Calu3 (cell line): ENCODE measurements at regions not wholly inside any gene's neighbourhood (a gene's known extent, or its start where the extent isn't known, plus 50 kb on each side); places are given as distances from the start of the nearest gene placed in this dataset.

ENCODE experiments used
- BruUV-seq: library from RNA; stranded (reverse); fragments of 400-500 nt; replicated peaks from 2 replicates; lab custom pipeline; 2021; lab: Mats Ljungman, UMichigan
- CTCF ChIA-PET: fragments of 300-600 bp; sonication (Branson Sonifier 250); formaldehyde crosslinking; loops from one replicate; lab custom pipeline; 2022; ENCODE audit warnings: antibody characterized with exemption; lab: Charles Lee
- DNase-seq: peaks from one replicate; pipeline ENCODE4 v3.0.0; 2022
- H3K27ac Mint-ChIP-seq: one replicate; pipeline ENCODE4 v1.8.0; 2022; ENCODE audit warnings: mixed read lengths; ENCODE audit not compliant: unreplicated experiment
- H3K27me3 Mint-ChIP-seq: one replicate; pipeline ENCODE4 v1.8.0; 2022; ENCODE audit warnings: mixed read lengths; ENCODE audit not compliant: unreplicated experiment
- H3K36me3 Mint-ChIP-seq: one replicate; pipeline ENCODE4 v1.8.0; 2022; ENCODE audit warnings: mild to moderate bottlenecking, moderate library complexity, mixed read lengths; ENCODE audit not compliant: insufficient read depth, unreplicated experiment
- H3K4me1 Mint-ChIP-seq: one replicate; pipeline ENCODE4 v1.8.0; 2022; ENCODE audit warnings: mild to moderate bottlenecking, low read depth, mixed read lengths; ENCODE audit not compliant: unreplicated experiment
- H3K4me3 Mint-ChIP-seq: one replicate; pipeline ENCODE4 v1.8.0; 2022; ENCODE audit warnings: mild to moderate bottlenecking, low read depth, moderate library complexity, mixed read lengths; ENCODE audit not compliant: unreplicated experiment
- H3K9me3 Mint-ChIP-seq: one replicate; pipeline ENCODE4 v1.8.0; 2022; ENCODE audit warnings: low read depth, mixed read lengths; ENCODE audit not compliant: unreplicated experiment
- intact Hi-C: fragments of 100-400 bp; cut with micrococcal nuclease; formaldehyde crosslinking; loops from one replicate; pipeline ENCODE4 v1.10.0; 2022; ENCODE audit not compliant: unreplicated experiment
- TF ChIP-seq, protein P1 (sequence below): fragments of 200-600 bp; IDR thresholded peaks from one replicate; pipeline ENCODE4 v1.8.0; 2022; ENCODE audit warnings: antibody characterized with exemption; ENCODE audit not compliant: unreplicated experiment

DNA sequence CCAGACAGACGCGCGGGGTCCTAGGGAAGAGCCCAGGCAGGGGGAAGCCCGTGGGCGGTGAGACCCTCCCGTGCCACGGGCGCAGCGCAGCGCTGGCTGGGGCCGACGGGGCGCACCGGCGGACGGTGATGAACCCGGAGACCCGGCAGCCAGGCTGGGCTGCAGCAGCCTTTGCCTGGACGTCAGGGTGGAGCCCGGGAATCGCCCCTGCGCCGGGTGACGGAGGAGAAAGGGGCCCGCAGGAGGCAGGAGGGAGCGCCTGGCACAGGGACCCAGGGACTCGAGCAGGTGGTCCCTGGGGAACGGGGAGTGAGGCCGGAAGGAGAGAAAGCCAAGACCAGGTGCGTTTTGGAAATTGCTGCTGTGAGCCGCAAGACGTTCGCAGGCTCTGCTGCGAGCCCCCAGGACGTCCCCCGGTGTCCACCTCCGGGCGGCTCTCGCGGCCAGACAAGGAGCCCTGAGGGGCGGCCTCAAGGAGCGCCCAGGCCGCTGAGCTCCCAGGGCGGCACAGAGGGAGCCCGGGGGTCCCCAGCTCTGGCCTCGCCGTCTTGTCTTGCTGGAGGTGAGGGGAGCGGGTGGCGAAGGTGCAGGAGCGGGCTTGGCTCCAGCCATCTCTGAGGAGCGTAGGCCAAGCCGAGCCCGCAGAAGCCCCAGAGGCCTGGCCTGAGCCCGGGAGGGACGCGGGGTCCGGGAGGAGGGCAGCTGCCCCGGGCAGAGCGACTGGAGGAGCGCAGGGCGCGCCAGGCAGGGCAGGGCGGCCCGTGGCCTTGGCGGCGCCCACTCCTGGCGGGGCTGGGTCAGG is 191.2 kb upstream of the PDE10A start:
- Mint-ChIP-seq H3K36me3 (no peaks in the 10 kb centered on the region), H3K9me3 (no peaks in the 10 kb centered on the region), H3K4me3 (no peak overlapping the region), H3K27ac (no peak overlapping the region), H3K4me1 (no peaks in the 10 kb centered on the region), H3K27me3 (peaks cover 37% of the 10 kb centered on the region)
- BruUV-seq = no TSS peak
- TF ChIP-seq, protein P1, sequence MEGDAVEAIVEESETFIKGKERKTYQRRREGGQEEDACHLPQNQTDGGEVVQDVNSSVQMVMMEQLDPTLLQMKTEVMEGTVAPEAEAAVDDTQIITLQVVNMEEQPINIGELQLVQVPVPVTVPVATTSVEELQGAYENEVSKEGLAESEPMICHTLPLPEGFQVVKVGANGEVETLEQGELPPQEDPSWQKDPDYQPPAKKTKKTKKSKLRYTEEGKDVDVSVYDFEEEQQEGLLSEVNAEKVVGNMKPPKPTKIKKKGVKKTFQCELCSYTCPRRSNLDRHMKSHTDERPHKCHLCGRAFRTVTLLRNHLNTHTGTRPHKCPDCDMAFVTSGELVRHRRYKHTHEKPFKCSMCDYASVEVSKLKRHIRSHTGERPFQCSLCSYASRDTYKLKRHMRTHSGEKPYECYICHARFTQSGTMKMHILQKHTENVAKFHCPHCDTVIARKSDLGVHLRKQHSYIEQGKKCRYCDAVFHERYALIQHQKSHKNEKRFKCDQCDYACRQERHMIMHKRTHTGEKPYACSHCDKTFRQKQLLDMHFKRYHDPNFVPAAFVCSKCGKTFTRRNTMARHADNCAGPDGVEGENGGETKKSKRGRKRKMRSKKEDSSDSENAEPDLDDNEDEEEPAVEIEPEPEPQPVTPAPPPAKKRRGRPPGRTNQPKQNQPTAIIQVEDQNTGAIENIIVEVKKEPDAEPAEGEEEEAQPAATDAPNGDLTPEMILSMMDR = no peak
- DNase-seq = no peak
- CTCF ChIA-PET = no interaction called here
- intact Hi-C loops = loop anchor here (10.0 kb wide), 1 partner anchor 609 kb away; no protein-coding TSS in a partner anchor

GRCh38 chr6:165852676-165853075 is 189.6 kb upstream of the PDE10A start:
- CTCF ChIA-PET = no interaction called here

DNA sequence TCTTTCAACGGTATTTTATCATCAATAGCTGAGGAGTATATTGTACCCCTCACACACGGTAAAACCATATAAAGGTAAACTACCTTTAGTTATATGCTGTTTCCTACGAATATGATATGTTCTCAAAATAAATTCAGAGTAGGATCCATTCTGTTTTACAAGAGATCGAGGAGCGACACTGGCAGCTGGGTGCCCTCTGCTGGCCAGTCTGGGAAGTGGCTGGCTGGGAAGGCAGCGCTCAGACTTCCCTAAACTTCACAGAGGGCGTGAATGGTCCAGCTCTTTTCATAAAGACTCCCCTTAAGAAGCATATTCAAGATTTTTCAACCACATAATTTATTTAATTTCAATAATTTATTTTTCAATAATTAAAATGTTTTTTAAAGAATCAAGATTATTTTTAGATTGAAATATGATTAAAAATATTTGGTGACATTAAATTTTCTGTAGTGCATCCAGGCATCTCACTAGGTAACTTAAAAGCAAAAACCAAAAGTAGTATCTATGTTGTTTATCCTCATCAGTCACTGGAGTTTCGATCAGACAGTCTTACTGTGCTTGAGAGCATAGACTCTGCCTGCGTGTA is 187.5 kb upstream of the PDE10A start:
- CTCF ChIA-PET = interaction anchor here (1.0 to 1.6 kb wide), 4 partner anchors 9 to 411 kb away, joined by 3 to 14 read pairs (median 6); no protein-coding TSS in a partner anchor
- no peaks in the 10 kb centered on the region for H3K9me3 Mint-ChIP-seq
- H3K4me3 Mint-ChIP-seq = no peak overlapping the region
- DNase-seq = peak; percentile 77
- no peak overlapping the region for H3K27ac Mint-ChIP-seq
- peaks cover 6% of the 10 kb centered on the region for H3K36me3 Mint-ChIP-seq
- no TSS peak for BruUV-seq
- H3K27me3 Mint-ChIP-seq = peaks cover 17% of the 10 kb centered on the region
- peaks cover 18% of the 10 kb centered on the region for H3K4me1 Mint-ChIP-seq
- TF ChIP-seq, protein P1 = peak; percentile 91
- intact Hi-C loops = loop anchor here (1.0 to 10.0 kb wide), 3 partner anchors 121 to 606 kb away; no protein-coding TSS in a partner anchor

More at GRCh38 chr6:165852676-165853075, 189.6 kb upstream of the PDE10A start:
- no peak for DNase-seq
- Mint-ChIP-seq H3K36me3 (no peaks in the 10 kb centered on the region), H3K27ac (no peak overlapping the region), H3K4me1 (no peaks in the 10 kb centered on the region), H3K4me3 (no peak overlapping the region), H3K9me3 (no peaks in the 10 kb centered on the region), H3K27me3 (peaks cover 37% of the 10 kb centered on the region)
- TF ChIP-seq, protein P1 = no peak
- intact Hi-C loops = loop anchor here (10.0 kb wide), 1 partner anchor 608 kb away; no protein-coding TSS in a partner anchor
- no TSS peak for BruUV-seq

GRCh38 chr6:165849534-165850430 is 186.7 kb upstream of the PDE10A start:
- TF ChIP-seq, protein P1 = no peak
- no peak for DNase-seq
- Mint-ChIP-seq H3K4me1 (peaks cover 18% of the 10 kb centered on the region), H3K27ac (no peak overlapping the region), H3K36me3 (peaks cover 6% of the 10 kb centered on the region), H3K27me3 (peaks cover 15% of the 10 kb centered on the region), H3K9me3 (no peaks in the 10 kb centered on the region), H3K4me3 (no peak overlapping the region)
- intact Hi-C loops = loop anchor here (1.0 to 10.0 kb wide), 5 partner anchors 120 to 605 kb away; partner anchors contain the start of gene PDE10A
- CTCF ChIA-PET = interaction anchor here (0.6 to 1.6 kb wide), 5 partner anchors 8 to 441 kb away, joined by 3 to 14 read pairs (median 4); no protein-coding TSS in a partner anchor
- BruUV-seq = no TSS peak
